GM20000 (cell line): ENCODE measurements at regions not wholly inside any gene's neighbourhood (a gene's known extent, or its start where the extent isn't known, plus 50 kb on each side); places are given as distances from the start of the nearest gene placed in this dataset.

Experiments used
- DNase-seq: peaks from one replicate; pipeline ENCODE4 v3.0.0; 2012; ENCODE audit warnings: low spot score
- TF ChIP-seq, protein P1 (sequence below): IDR thresholded peaks from 2 replicates; pipeline ENCODE4 v1.5.1; 2012; ENCODE audit warnings: mild to moderate bottlenecking, control low read depth; ENCODE audit errors: extremely low read depth, missing control alignments

DNA sequence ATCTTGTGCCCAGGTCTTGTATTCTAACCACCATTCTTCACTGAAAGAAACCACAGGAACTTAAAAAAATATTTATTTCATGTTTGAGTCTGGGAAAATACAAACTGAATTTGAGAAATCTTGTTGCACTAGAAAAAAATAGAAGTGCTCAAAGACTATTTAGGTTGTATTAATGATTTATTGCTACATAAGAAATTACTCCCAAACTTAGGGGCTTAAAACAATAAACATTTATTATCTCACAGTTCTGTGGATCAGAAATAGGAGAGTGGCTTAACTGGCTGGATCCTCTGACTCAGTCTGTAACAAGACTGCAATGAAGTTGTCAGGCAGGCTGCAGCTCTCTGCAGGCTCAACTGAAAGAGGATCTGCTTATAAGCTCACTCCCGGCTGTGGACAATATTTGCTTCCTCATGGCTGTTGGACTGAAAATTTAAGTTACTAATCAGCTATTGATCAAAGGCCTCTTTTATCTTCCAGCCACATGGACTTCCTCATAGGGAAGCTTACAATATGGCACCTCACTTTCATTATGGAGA is 295.4 kb upstream of the FAM241A start:
- no peak for DNase-seq
- TF ChIP-seq, protein P1, sequence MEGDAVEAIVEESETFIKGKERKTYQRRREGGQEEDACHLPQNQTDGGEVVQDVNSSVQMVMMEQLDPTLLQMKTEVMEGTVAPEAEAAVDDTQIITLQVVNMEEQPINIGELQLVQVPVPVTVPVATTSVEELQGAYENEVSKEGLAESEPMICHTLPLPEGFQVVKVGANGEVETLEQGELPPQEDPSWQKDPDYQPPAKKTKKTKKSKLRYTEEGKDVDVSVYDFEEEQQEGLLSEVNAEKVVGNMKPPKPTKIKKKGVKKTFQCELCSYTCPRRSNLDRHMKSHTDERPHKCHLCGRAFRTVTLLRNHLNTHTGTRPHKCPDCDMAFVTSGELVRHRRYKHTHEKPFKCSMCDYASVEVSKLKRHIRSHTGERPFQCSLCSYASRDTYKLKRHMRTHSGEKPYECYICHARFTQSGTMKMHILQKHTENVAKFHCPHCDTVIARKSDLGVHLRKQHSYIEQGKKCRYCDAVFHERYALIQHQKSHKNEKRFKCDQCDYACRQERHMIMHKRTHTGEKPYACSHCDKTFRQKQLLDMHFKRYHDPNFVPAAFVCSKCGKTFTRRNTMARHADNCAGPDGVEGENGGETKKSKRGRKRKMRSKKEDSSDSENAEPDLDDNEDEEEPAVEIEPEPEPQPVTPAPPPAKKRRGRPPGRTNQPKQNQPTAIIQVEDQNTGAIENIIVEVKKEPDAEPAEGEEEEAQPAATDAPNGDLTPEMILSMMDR = no peak

GRCh38 chr4:111854494-111855087 is 290.7 kb upstream of the FAM241A start:
- TF ChIP-seq, protein P1 = peak; percentile 41
- peak; percentile 6 for DNase-seq

DNA sequence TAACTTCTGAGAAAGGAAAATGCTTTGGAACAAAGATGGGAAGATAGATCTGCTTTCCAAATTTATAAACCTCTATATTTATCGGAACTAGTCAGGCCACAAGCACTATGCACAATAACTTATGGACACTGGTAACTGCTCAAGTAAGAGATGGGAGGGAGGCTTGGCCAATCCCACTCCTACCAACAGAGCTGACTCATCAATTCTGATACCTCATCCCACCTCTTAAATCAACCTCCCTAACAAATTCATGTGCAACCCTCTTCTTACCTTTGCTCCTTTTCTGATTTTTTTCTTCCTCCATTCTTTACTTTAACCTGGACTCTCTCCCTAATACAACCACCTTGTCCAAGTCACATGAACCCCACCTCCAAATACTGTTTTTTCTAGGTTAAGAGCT is 289.9 kb upstream of the FAM241A start:
- no peak for DNase-seq
- TF ChIP-seq, protein P1 = no peak

DNA sequence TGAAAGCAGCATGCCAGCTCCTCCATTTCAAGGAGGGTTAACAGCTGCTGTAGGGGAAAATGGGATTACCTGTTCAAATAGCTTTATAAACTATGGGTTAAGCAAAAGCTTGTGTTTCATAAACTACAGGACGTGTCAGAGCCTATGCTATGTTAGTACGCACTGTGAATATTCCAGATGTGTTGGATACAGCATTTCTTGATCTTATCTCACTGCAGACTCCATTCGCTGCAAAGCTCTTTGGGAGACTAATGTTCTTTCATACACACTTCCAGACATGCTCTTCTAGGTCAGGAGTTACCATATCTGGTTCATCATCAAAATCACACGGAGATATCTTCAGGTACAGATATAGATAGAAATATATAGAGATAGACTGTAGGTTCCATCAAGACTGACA is 281.2 kb upstream of the FAM241A start:
- TF ChIP-seq, protein P1 = no peak

DNA sequence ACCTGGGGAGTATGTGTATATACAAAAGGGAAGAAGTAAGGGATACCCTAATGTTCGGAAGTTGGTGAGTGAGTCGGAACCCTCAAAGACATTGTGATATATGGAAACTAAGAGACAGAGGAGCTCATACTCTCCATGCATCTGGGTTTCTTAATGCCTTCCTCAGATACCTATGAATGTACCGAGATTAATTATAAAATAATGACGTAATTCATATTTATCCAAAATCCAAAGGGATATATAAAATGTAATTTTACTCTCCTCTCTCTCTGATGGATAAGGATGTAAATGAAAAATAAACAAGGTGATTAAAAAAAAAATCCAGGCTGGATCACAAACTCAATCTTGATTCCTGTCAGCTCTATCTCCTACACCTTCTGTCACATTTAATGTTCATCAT is 275.9 kb upstream of the FAM241A start:
- TF ChIP-seq, protein P1 = no peak
- DNase-seq = no peak

More for the DNA sequence above, 281.2 kb upstream of the FAM241A start:
- no peak for DNase-seq

DNA sequence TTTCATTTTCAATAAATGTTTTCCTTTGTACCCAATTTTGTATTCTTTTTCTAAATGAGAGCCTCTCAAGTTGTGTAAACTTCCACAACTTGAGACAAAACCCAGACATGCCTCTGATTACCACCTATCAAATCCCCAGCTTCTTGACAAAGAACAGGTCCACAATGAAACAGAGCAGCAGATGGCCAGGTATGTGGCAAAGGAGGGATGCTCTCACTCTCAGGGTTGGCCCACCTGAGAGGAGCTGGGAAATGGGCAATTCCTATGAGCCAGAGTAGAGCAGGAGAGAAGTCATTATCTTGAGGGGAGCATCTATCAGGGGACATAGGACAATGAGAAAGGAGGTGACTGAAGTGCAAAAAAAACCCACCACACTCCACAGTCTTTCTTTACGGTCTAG is 273.5 kb upstream of the FAM241A start:
- TF ChIP-seq, protein P1 = no peak
- no peak for DNase-seq

DNA sequence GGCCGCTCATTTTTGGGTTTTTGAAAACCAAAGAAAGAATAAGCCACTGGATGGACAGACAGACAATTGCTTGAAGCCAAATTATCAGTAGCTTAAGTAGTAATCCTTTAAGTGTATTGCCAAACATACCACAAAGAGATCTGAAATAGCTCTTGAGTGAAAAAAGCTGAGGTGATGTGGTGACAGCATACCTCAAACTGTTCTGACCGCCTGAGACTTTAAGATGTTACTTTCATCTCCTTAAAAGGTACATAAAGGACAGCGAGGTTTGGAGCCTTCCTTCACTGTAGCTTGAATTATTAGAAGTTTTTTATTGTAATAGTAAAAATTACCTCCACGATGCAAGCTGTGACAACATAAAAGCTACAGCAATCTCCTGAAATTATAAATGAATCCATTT is 271.5 kb upstream of the FAM241A start:
- TF ChIP-seq, protein P1 = no peak

More for the DNA sequence above, 271.5 kb upstream of the FAM241A start:
- no peak for DNase-seq
